ENCODE measurements at regions not wholly inside any gene's neighbourhood (a gene's known extent, or its start where the extent isn't known, plus 50 kb on each side); places are given as distances from the start of the nearest gene placed in this dataset.

- DNase-seq (no peak), ATAC-seq (no peak)
- intact Hi-C loops (cut with DNase I), result no loop called here
- Histone ChIP-seq H3K36me3 (no peaks in the 10 kb centered on the region), H3K4me1 (no peaks in the 10 kb centered on the region), H3K9me3 (peaks cover 0 to 6% (median 0%) of the 10 kb centered on the region in 11 donors), H3K4me3 (no peak overlapping the region), H3K27me3 (no peaks in the 10 kb centered on the region), H3K27ac (no peak overlapping the region)
- no peak for TF ChIP-seq CTCF (IDR thresholded peaks at IDR 0.05)
- 86 to 90% methylated on average over 5 of the region's 5 CpGs for WGBS, 2 donors
Observed at GRCh38 chr3:66851894-66852613, 146.1 kb upstream of the KBTBD8 start.

- Histone ChIP-seq H3K27me3 (no peaks in the 10 kb centered on the region), H3K4me1 (no peaks in the 10 kb centered on the region), H3K4me3 (no peak overlapping the region), H3K27ac (no peak overlapping the region), H3K9me3 (no peaks in the 10 kb centered on the region), H3K36me3 (no peaks in the 10 kb centered on the region)
- intact Hi-C loops (cut with DNase I), result no loop called here
- DNase-seq (no peak), ATAC-seq (no peak)
- TF ChIP-seq CTCF (IDR thresholded peaks at IDR 0.05), result no peak
- WGBS, 2 donors, result 55 to 57% methylated on average over 4 of the region's 4 CpGs
Observed at GRCh38 chr3:66854601-66855151, 143.4 kb upstream of the KBTBD8 start.

- intact Hi-C loops (cut with DNase I), result no loop called here
- H3K4me1 ChIP-seq, result no peaks in the 10 kb centered on the region
- no peaks in the 10 kb centered on the region for H3K9me3 ChIP-seq
- no peak for ATAC-seq
- DNase-seq, result no peak
- no peak overlapping the region for H3K27ac ChIP-seq
- no peak overlapping the region for H3K4me3 ChIP-seq
- 67 to 75% methylated on average over 8 of the region's 8 CpGs for WGBS, 2 donors
- H3K36me3 ChIP-seq, result no peaks in the 10 kb centered on the region
- H3K27me3 ChIP-seq, result no peaks in the 10 kb centered on the region
- TF ChIP-seq CTCF (IDR thresholded peaks at IDR 0.05), result no peak
Observed at GRCh38 chr3:66856533-66856932, 141.6 kb upstream of the KBTBD8 start.

GRCh38 chr3:66858656-66859381, 139.3 kb upstream of the KBTBD8 start:
- Histone ChIP-seq H3K4me3 (no peak overlapping the region), H3K27me3 (no peaks in the 10 kb centered on the region), H3K4me1 (no peaks in the 10 kb centered on the region), H3K27ac (no peak overlapping the region), H3K9me3 (no peaks in the 10 kb centered on the region), H3K36me3 (no peaks in the 10 kb centered on the region)
- no peak for TF ChIP-seq CTCF (IDR thresholded peaks at IDR 0.05)
- intact Hi-C loops (cut with DNase I), result no loop called here
- ATAC-seq (no peak), DNase-seq (no peak)
- WGBS, 2 donors, result 50 to 53% methylated on average over 15 of the region's 15 CpGs

Measured in heart right ventricle (tissue), 16 donors.